Ishikawa (cell line): ENCODE measurements at regions not wholly inside any gene's neighbourhood (a gene's known extent, or its start where the extent isn't known, plus 50 kb on each side); places are given as distances from the start of the nearest gene placed in this dataset.

ENCODE experiments used
- CEBPB ChIP-seq: IDR thresholded peaks from 2 replicates; pipeline ENCODE4 v1.6.1; 2012
- CREB1 ChIP-seq: IDR thresholded peaks from 2 replicates; pipeline ENCODE4 v1.6.1; 2012; ENCODE audit warnings: low read depth
- EP300 ChIP-seq: IDR thresholded peaks from 2 replicates; pipeline ENCODE4 v1.6.1; 2012; ENCODE audit warnings: borderline replicate concordance
- NFIC ChIP-seq: IDR thresholded peaks from 2 replicates; pipeline ENCODE4 v1.6.1; 2012
- RAD21 ChIP-seq: IDR thresholded peaks from 2 replicates; pipeline ENCODE4 v1.6.1; 2012; ENCODE audit warnings: low read depth
- TAF1 ChIP-seq: IDR thresholded peaks from 2 replicates; pipeline ENCODE4 v1.6.1; 2012; ENCODE audit warnings: low read depth, mild to moderate bottlenecking
- TEAD4 ChIP-seq: IDR thresholded peaks from 2 replicates; pipeline ENCODE4 v1.6.1; 2012
- YY1 ChIP-seq: IDR thresholded peaks from 2 replicates; pipeline ENCODE4 v1.6.1; 2012; ENCODE audit warnings: low read depth
- ZBTB7A ChIP-seq: IDR thresholded peaks from 2 replicates; pipeline ENCODE4 v1.6.1; 2012; ENCODE audit warnings: low read depth
- TF ChIP-seq, protein P1 (sequence below): IDR thresholded peaks from 2 replicates; pipeline ENCODE4 v1.6.1; 2012; ENCODE audit warnings: low read depth, mild to moderate bottlenecking

DNA sequence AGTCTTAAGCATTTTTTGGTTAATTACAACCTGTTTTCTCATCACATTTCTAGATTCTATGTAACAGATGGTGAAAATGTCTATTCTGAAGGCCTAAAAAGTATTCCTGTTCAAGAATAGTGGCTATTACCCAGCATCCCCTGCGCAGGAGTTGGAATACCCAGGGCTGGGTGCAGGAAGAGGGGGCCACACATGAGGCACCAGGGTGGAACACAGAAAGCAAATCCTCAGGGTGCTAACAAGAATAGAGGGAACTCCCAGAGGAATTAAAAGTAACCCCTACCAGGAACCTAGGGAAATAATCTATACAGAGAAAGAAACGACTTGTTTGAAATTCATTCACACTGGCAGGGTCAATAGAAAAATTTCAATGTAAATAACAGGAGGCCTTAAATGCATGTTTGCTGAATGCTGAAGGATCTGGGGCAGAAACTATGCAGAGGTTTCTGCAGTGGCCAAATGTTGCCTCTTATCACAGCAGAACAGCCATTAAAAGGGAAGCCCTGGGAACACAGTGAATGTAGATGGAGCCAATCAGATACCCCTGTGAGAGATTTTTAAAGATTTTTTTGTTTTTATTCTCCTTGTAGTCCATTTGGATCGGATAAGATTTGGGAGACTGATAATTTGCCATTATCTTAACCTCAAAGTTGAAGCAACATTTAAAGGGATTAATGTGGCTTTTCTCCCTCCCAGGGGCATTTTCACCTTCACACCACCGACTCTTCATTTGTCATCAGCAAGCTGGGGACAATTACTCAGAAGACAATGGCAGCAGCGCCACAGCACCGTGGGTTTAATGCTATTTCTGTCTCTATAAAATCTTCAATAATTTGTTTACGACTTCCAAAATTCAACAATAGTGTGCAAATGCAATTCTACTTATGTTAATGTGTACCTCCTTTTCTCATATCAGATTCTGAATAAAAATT is 196.0 kb upstream of the PSMD7 start:
- TF ChIP-seq ZBTB7A = no peak
- no peak for TF ChIP-seq TAF1
- TF ChIP-seq TEAD4 = no peak
- TF ChIP-seq NFIC = no peak
- no peak for TF ChIP-seq EP300
- TF ChIP-seq, protein P1, sequence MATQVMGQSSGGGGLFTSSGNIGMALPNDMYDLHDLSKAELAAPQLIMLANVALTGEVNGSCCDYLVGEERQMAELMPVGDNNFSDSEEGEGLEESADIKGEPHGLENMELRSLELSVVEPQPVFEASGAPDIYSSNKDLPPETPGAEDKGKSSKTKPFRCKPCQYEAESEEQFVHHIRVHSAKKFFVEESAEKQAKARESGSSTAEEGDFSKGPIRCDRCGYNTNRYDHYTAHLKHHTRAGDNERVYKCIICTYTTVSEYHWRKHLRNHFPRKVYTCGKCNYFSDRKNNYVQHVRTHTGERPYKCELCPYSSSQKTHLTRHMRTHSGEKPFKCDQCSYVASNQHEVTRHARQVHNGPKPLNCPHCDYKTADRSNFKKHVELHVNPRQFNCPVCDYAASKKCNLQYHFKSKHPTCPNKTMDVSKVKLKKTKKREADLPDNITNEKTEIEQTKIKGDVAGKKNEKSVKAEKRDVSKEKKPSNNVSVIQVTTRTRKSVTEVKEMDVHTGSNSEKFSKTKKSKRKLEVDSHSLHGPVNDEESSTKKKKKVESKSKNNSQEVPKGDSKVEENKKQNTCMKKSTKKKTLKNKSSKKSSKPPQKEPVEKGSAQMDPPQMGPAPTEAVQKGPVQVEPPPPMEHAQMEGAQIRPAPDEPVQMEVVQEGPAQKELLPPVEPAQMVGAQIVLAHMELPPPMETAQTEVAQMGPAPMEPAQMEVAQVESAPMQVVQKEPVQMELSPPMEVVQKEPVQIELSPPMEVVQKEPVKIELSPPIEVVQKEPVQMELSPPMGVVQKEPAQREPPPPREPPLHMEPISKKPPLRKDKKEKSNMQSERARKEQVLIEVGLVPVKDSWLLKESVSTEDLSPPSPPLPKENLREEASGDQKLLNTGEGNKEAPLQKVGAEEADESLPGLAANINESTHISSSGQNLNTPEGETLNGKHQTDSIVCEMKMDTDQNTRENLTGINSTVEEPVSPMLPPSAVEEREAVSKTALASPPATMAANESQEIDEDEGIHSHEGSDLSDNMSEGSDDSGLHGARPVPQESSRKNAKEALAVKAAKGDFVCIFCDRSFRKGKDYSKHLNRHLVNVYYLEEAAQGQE = no peak
- no peak for TF ChIP-seq CEBPB
- no peak for TF ChIP-seq YY1
- no peak for TF ChIP-seq RAD21
- TF ChIP-seq CREB1 = no peak
